Spleen (tissue), 7 donors: ENCODE measurements at regions not wholly inside any gene's neighbourhood (a gene's known extent, or its start where the extent isn't known, plus 50 kb on each side); places are given as distances from the start of the nearest gene placed in this dataset.

Source experiments
- POLR2AphosphoS5 ChIP-seq, 3 donors: sonication (generic); formaldehyde crosslinking; IDR thresholded peaks; one replicate each; pipeline ENCODE4 v1.5.1; 2017; ENCODE audit warnings: antibody characterized with exemption in 3 of 3
- TF ChIP-seq, protein P1 (sequence below), 11 experiments: fragments of 200-600 bp in 7 of 11; fragments of 450-650 bp in 4 of 11; sonication (generic) in 4 of 11; IDR thresholded peaks in 8 of 11; conservative IDR thresholded peaks in 3 of 11; 1 replicate in 7 of 11; 2 replicates in 4 of 11; pipeline versions ENCODE4 v1.4.0 to v1.8.0; 2016 to 2021; ENCODE audit warnings: antibody characterized with exemption in 11 of 11, inconsistent platforms in 4 of 11, mild to moderate bottlenecking in 1 of 11
- donor health status: DM: no; HTN: no; CAD: no; lungs with moderate emphysema.
- donor health status: DM: no; HTN: no; CAD: no.
- donor health status: DM: no; HTN: no; CAD: no.

DNA sequence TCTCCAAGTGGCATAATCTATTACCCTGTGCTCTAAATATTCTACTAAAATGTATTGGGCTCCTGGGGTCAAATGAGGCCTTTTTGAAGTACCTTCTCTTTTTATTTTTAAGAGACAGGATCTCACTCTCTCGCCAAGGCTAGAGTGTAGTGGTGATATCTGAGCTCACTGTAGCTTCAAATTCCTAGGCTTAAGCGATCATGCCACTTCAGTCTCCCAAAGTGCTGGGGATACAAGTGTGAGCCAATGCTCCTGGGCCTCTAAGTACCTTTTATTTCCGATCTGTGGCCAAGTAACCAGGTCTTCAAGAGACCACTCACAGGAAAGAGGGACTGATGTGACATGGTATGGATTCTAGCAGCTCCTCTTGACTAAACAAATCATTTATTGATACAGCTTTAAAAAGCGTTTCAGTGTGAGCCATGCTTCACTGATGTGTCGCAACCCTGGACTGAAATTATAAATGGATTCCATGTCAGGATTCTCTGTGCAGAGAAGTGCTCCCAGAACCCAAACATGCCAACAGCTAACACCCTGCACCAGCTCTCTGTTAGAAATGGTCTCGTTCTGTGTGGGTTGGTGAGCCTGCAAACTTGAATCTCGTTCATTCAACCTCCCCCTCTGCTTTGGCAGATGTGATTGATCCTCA is 477.8 kb downstream of the HINT1 start:
- TF ChIP-seq, protein P1, sequence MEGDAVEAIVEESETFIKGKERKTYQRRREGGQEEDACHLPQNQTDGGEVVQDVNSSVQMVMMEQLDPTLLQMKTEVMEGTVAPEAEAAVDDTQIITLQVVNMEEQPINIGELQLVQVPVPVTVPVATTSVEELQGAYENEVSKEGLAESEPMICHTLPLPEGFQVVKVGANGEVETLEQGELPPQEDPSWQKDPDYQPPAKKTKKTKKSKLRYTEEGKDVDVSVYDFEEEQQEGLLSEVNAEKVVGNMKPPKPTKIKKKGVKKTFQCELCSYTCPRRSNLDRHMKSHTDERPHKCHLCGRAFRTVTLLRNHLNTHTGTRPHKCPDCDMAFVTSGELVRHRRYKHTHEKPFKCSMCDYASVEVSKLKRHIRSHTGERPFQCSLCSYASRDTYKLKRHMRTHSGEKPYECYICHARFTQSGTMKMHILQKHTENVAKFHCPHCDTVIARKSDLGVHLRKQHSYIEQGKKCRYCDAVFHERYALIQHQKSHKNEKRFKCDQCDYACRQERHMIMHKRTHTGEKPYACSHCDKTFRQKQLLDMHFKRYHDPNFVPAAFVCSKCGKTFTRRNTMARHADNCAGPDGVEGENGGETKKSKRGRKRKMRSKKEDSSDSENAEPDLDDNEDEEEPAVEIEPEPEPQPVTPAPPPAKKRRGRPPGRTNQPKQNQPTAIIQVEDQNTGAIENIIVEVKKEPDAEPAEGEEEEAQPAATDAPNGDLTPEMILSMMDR (IDR thresholded peaks at IDR 0.05 in 8 of 11, conservative IDR thresholded peaks at IDR 0.05 in 3 of 11): no peak
- no peak for TF ChIP-seq POLR2AphosphoS5 (IDR thresholded peaks at IDR 0.05)
